PFSK-1 (cell line): ENCODE measurements at regions not wholly inside any gene's neighbourhood (a gene's known extent, or its start where the extent isn't known, plus 50 kb on each side); places are given as distances from the start of the nearest gene placed in this dataset.

ENCODE experiments used
- REST ChIP-seq, 2 experiments: IDR thresholded peaks; 2 replicates each; pipeline versions ENCODE4 v1.6.1 to v1.8.0; 2011 to 2012; ENCODE audit warnings: low read depth in 2 of 2, low read length in 2 of 2, control low read depth in 1 of 2, inconsistent platforms in 1 of 2, mild to moderate bottlenecking in 1 of 2, moderate library complexity in 1 of 2; ENCODE audit not compliant: insufficient read depth in 1 of 2
- SIN3A ChIP-seq: IDR thresholded peaks from 2 replicates; pipeline ENCODE4 v1.6.1; 2012; ENCODE audit warnings: mild to moderate bottlenecking, low read length, moderate library complexity, borderline replicate concordance; ENCODE audit not compliant: insufficient read depth
- TAF1 ChIP-seq: IDR thresholded peaks from 2 replicates; pipeline ENCODE4 v1.6.1; 2012; ENCODE audit warnings: low read length, control low read depth, borderline replicate concordance; ENCODE audit not compliant: insufficient read depth

- TF ChIP-seq REST (IDR thresholded peaks at IDR 0.05; ENCODE audit: insufficient read depth in 1 of 2, low read depth in 2 of 2, low read length in 2 of 2) (no peak), TAF1 (no peak), SIN3A (no peak)
These were observed 324.9 kb upstream of the IRX4 start for GRCh38 chr5:2207416-2208238.
